HG02571 (cell line): ENCODE measurements at regions not wholly inside any gene's neighbourhood (a gene's known extent, or its start where the extent isn't known, plus 50 kb on each side); places are given as distances from the start of the nearest gene placed in this dataset.
"Not testable (repeated sequence)": the region's sequence is repeated elsewhere in the genome, so short reads cannot be mapped to it uniquely, and the experiment has no call there.

Experiments
- ATAC-seq: cut with Tn5 transposase; IDR thresholded peaks from one replicate; pipeline ENCODE4 v1.9.1; 2021; ENCODE audit warnings: mild to moderate bottlenecking, moderate library complexity; ENCODE audit not compliant: unreplicated experiment

GRCh38 chr5:103829585-103829984 lies 267.0 kb upstream of the NUDT12 start:
- no peak for ATAC-seq

GRCh38 chr5:103827976-103828375 lies 265.4 kb upstream of the NUDT12 start:
- no peak for ATAC-seq

GRCh38 chr5:103821361-103821760 lies 258.8 kb upstream of the NUDT12 start:
- ATAC-seq, result no peak

GRCh38 chr5:103808464-103809106 lies 246.0 kb upstream of the NUDT12 start:
- peak; percentile 87 for ATAC-seq

GRCh38 chr5:103804711-103805110 lies 242.1 kb upstream of the NUDT12 start:
- ATAC-seq, result no peak

GRCh38 chr5:103801681-103802080 lies 239.1 kb upstream of the NUDT12 start:
- ATAC-seq, result no peak

GRCh38 chr5:103800741-103801495 lies 238.3 kb upstream of the NUDT12 start:
- ATAC-seq, result no peak

- no peak for ATAC-seq
These were observed 231.1 kb upstream of the NUDT12 start for GRCh38 chr5:103793595-103794182.

GRCh38 chr5:103785569-103785968 lies 223.0 kb upstream of the NUDT12 start:
- ATAC-seq, result no peak

GRCh38 chr5:103783669-103784068 lies 221.1 kb upstream of the NUDT12 start:
- no peak for ATAC-seq

GRCh38 chr5:103780794-103781193 lies 218.2 kb upstream of the NUDT12 start:
- ATAC-seq, result no peak

- no peak for ATAC-seq
These were observed 212.1 kb upstream of the NUDT12 start for GRCh38 chr5:103774721-103775120.

- ATAC-seq, result no peak
These were observed 209.7 kb upstream of the NUDT12 start for GRCh38 chr5:103772248-103772647.

GRCh38 chr5:103764403-103764802 lies 201.8 kb upstream of the NUDT12 start:
- ATAC-seq, result no peak

GRCh38 chr5:103758996-103759395 lies 196.4 kb upstream of the NUDT12 start:
- no peak for ATAC-seq

GRCh38 chr5:103755974-103756373 lies 193.4 kb upstream of the NUDT12 start:
- no peak for ATAC-seq

- ATAC-seq, result no peak
These were observed 182.9 kb upstream of the NUDT12 start for GRCh38 chr5:103745353-103746065.

GRCh38 chr5:103744159-103744558 lies 181.6 kb upstream of the NUDT12 start:
- no peak for ATAC-seq

- no peak for ATAC-seq
These were observed 180.8 kb upstream of the NUDT12 start for GRCh38 chr5:103743421-103743820.

GRCh38 chr5:103741984-103742383 lies 179.4 kb upstream of the NUDT12 start:
- no peak for ATAC-seq

GRCh38 chr5:103736343-103736742 lies 173.8 kb upstream of the NUDT12 start:
- ATAC-seq, result not testable (repeated sequence)

- no peak for ATAC-seq
These were observed 161.7 kb upstream of the NUDT12 start for GRCh38 chr5:103724271-103724670.
